Vagina (tissue), 2 donors: ENCODE measurements at regions not wholly inside any gene's neighbourhood (a gene's known extent, or its start where the extent isn't known, plus 50 kb on each side); places are given as distances from the start of the nearest gene placed in this dataset.

ENCODE experiments used
- POLR2A ChIP-seq, 2 donors: fragments of 450-650 bp; IDR thresholded peaks; one replicate each; pipeline ENCODE4 v1.6.1; 2017; ENCODE audit warnings: antibody characterized with exemption in 2 of 2, mild to moderate bottlenecking in 2 of 2, moderate library complexity in 2 of 2
- POLR2AphosphoS5 ChIP-seq, 2 donors: sonication (generic); formaldehyde crosslinking; IDR thresholded peaks; one replicate each; pipeline ENCODE4 v1.9.0; 2017; ENCODE audit warnings: antibody characterized with exemption in 2 of 2, mild to moderate bottlenecking in 2 of 2, low read depth in 1 of 2; ENCODE audit not compliant: insufficient read depth in 1 of 2
- TF ChIP-seq, protein P1 (sequence below), 3 experiments: fragments of 450-650 bp in 2 of 3; fragments of 200-600 bp in 1 of 3; sonication (generic) in 1 of 3; IDR thresholded peaks; one replicate each; pipeline ENCODE4 v1.5.1; 2017 to 2019; ENCODE audit warnings: antibody characterized with exemption in 3 of 3, mild to moderate bottlenecking in 2 of 3, moderate library complexity in 2 of 3

DNA sequence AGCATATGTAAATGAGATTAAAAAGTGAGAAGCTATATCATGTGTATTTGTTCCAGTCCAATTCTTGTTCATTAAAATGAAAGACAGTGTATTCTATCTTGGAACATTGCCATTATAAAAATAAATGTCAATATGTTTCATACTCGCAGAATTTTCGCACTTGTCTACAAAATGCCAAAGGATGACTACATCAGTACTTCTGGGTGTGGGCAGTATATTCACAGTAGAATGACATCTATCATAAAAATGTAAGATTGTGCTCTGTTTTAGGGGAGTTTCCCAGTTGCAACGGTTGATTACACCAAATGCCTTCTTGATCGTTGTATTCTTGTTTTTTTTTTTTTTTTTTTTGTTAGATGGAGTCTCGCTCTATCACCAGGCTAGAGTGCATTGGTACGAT is 292.3 kb upstream of the E2F7 start:
- TF ChIP-seq, protein P1, sequence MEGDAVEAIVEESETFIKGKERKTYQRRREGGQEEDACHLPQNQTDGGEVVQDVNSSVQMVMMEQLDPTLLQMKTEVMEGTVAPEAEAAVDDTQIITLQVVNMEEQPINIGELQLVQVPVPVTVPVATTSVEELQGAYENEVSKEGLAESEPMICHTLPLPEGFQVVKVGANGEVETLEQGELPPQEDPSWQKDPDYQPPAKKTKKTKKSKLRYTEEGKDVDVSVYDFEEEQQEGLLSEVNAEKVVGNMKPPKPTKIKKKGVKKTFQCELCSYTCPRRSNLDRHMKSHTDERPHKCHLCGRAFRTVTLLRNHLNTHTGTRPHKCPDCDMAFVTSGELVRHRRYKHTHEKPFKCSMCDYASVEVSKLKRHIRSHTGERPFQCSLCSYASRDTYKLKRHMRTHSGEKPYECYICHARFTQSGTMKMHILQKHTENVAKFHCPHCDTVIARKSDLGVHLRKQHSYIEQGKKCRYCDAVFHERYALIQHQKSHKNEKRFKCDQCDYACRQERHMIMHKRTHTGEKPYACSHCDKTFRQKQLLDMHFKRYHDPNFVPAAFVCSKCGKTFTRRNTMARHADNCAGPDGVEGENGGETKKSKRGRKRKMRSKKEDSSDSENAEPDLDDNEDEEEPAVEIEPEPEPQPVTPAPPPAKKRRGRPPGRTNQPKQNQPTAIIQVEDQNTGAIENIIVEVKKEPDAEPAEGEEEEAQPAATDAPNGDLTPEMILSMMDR (IDR thresholded peaks at IDR 0.05), result no peak
- no peak for TF ChIP-seq POLR2A (IDR thresholded peaks at IDR 0.05)
- no peak for TF ChIP-seq POLR2AphosphoS5 (IDR thresholded peaks at IDR 0.05; ENCODE audit: insufficient read depth in 1 of 2, low read depth in 1 of 2)
